ENCODE measurements at regions not wholly inside any gene's neighbourhood (a gene's known extent, or its start where the extent isn't known, plus 50 kb on each side); places are given as distances from the start of the nearest gene placed in this dataset.

DNA sequence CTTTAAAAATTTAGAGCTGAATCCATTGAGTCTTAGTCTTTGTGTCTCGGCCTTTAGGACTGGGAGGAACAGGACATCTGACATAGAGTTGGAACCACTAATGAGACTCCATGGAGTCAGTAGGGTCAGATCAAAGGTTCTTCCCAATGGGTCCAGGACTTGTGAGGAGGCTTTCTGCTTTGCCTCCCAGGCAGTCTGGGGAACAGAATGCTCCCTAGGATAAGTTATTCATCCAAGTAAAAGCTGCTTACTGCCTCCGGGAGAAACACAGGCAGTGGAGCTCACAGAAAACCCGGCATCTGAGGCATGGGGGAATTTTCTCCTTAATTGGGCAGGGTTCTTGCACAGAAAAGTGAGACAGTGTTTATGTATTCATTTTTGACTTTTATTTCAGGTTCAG, 216.4 kb downstream of the SEC23IP start:
- TF ChIP-seq, protein P1, sequence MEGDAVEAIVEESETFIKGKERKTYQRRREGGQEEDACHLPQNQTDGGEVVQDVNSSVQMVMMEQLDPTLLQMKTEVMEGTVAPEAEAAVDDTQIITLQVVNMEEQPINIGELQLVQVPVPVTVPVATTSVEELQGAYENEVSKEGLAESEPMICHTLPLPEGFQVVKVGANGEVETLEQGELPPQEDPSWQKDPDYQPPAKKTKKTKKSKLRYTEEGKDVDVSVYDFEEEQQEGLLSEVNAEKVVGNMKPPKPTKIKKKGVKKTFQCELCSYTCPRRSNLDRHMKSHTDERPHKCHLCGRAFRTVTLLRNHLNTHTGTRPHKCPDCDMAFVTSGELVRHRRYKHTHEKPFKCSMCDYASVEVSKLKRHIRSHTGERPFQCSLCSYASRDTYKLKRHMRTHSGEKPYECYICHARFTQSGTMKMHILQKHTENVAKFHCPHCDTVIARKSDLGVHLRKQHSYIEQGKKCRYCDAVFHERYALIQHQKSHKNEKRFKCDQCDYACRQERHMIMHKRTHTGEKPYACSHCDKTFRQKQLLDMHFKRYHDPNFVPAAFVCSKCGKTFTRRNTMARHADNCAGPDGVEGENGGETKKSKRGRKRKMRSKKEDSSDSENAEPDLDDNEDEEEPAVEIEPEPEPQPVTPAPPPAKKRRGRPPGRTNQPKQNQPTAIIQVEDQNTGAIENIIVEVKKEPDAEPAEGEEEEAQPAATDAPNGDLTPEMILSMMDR (IDR thresholded peaks at IDR 0.05; ENCODE audit: low read length): no peak
- no peak for TF ChIP-seq EZH2phosphoT487 (IDR thresholded peaks at IDR 0.05; ENCODE audit: low read length)
